ENCODE measurements at regions not wholly inside any gene's neighbourhood (a gene's known extent, or its start where the extent isn't known, plus 50 kb on each side); places are given as distances from the start of the nearest gene placed in this dataset.

- no peak for TF ChIP-seq MEF2B (IDR thresholded peaks at IDR 0.05; ENCODE audit: partially characterized antibody, poor library complexity, severe bottlenecking)
- no peak for TF ChIP-seq ZZZ3 (IDR thresholded peaks at IDR 0.05; ENCODE audit: control insufficient read depth, insufficient read length, low read depth)
- TF ChIP-seq ZNF592 (IDR thresholded peaks at IDR 0.05): no peak
- no peak for TF ChIP-seq STAT1 (conservative IDR thresholded peaks at IDR 0.05)
- no peak for TF ChIP-seq CEBPB (IDR thresholded peaks at IDR 0.05; ENCODE audit: borderline replicate concordance in 1 of 2, low read depth in 2 of 2, low read length in 2 of 2)
- TF ChIP-seq RAD51 (IDR thresholded peaks at IDR 0.05): no peak
- no peak for TF ChIP-seq SREBF1 (IDR thresholded peaks at IDR 0.05; ENCODE audit: low read length)
- no peak for TF ChIP-seq PAX5 (IDR thresholded peaks at IDR 0.05; ENCODE audit: borderline replicate concordance, low read depth, low read length)
- no peak for TF ChIP-seq ESRRA (IDR thresholded peaks at IDR 0.05; ENCODE audit: low read length)
- TF ChIP-seq ASH2L (IDR thresholded peaks at IDR 0.05; ENCODE audit: borderline replicate concordance, low read depth): no peak
Observed at GRCh38 chr6:91366781-91367180, 779.9 kb upstream of the MAP3K7 start (continued).

GRCh38 chr6:91358986-91359385 is 772.1 kb upstream of the MAP3K7 start:
- H4K20me1 ChIP-seq (ENCODE audit: control insufficient read depth, insufficient read depth): no peaks in the 10 kb centered on the region
- DNase-seq (ENCODE audit: low read depth, low spot score) (no peak), ATAC-seq (no peak), FAIRE-seq (no peak)
- in situ Hi-C loops (cut with MboI) (no loop called here), intact Hi-C loops (cut with micrococcal nuclease; ENCODE audit: unreplicated experiment) (no loop called here)
- H2AFZ ChIP-seq (ENCODE audit: control insufficient read depth, low read depth, low read length): no peak overlapping the region
- CTCF ChIA-PET: no interaction called here
- H3K9me3 ChIP-seq (replicated peaks; ENCODE audit: control insufficient read depth, insufficient read depth, low read length): no peaks in the 10 kb centered on the region
- no peak overlapping the region for H3K4me2 ChIP-seq (ENCODE audit: control insufficient read depth, insufficient read depth)
- RAD21 ChIA-PET (ENCODE audit: unreplicated experiment): no interaction called here
- POLR2A ChIA-PET: no interaction called here
- BruUV-seq (replicated peaks): no TSS peak
- no peaks in the 10 kb centered on the region for H3K36me3 ChIP-seq (ENCODE audit: control insufficient read depth in 2 of 2, insufficient read depth in 2 of 2, low read length in 1 of 2)
- H3K27ac ChIP-seq (ENCODE audit: control insufficient read depth, insufficient read depth): no peak overlapping the region
- SMC1A ChIA-PET (ENCODE audit: uncharacterized antibody, unreplicated experiment): no interaction called here
- H3K4me1 ChIP-seq (ENCODE audit: control insufficient read depth, insufficient read depth, low read length): no peaks in the 10 kb centered on the region
- H3K9ac ChIP-seq (ENCODE audit: control insufficient read depth, insufficient read depth, low read length): no peak overlapping the region
- no peak overlapping the region for H3K4me3 ChIP-seq
- no peaks in the 10 kb centered on the region for H3K27me3 ChIP-seq (replicated peaks in 1 of 2; ENCODE audit: control insufficient read depth in 2 of 2, insufficient read depth in 2 of 2, low read length in 1 of 2)
- H3K79me2 ChIP-seq (ENCODE audit: control insufficient read depth, insufficient read depth, low read length): no peaks in the 10 kb centered on the region
- TF ChIP-seq GATAD2B (conservative IDR thresholded peaks at IDR 0.05; ENCODE audit: low read depth) (no peak), POLR2AphosphoS5 (IDR thresholded peaks at IDR 0.05; ENCODE audit: low read length) (no peak), IRF5 (IDR thresholded peaks at IDR 0.05; ENCODE audit: borderline replicate concordance) (no peak), SMAD1 (IDR thresholded peaks at IDR 0.05; ENCODE audit: low read depth, partially characterized antibody) (no peak), KDM1A (IDR thresholded peaks at IDR 0.05; ENCODE audit: borderline replicate concordance) (no peak), GABPA (IDR thresholded peaks at IDR 0.05; ENCODE audit: low read depth) (no peak), USF1 (IDR thresholded peaks at IDR 0.05; ENCODE audit: borderline replicate concordance, extremely low read length, insufficient read depth, low read depth, low read length) (no peak), EGR1 (IDR thresholded peaks at IDR 0.05; ENCODE audit: borderline replicate concordance in 1 of 2, low read depth in 2 of 2, low read length in 2 of 2) (no peak), YBX1 (IDR thresholded peaks at IDR 0.05) (no peak)

Measured in GM12878 (cell line).